Ovary (tissue), 7 donors: ENCODE measurements at regions not wholly inside any gene's neighbourhood (a gene's known extent, or its start where the extent isn't known, plus 50 kb on each side); places are given as distances from the start of the nearest gene placed in this dataset.

Experiments used
- DNase-seq, 5 donors: peaks; one replicate each; pipeline ENCODE4 v3.0.0-alpha.2; 2019 to 2020
- H3K27ac ChIP-seq, 2 donors: fragments of 200-600 bp; one replicate each; pipeline versions ENCODE4 v1.5.1 to v1.8.0; 2019 to 2022
- H3K27me3 ChIP-seq: fragments of 200-600 bp; one replicate; pipeline ENCODE4 v1.8.0; 2022
- H3K36me3 ChIP-seq: fragments of 200-600 bp; sonication (generic); one replicate; pipeline ENCODE4 v1.5.1; 2019
- H3K4me1 ChIP-seq: one replicate; pipeline ENCODE4 v1.8.1; 2013; ENCODE audit warnings: mild to moderate bottlenecking, moderate library complexity; ENCODE audit not compliant: insufficient read depth
- H3K4me3 ChIP-seq: fragments of 200-600 bp; sonication (generic); one replicate; pipeline ENCODE4 v1.5.1; 2017
- H3K9me3 ChIP-seq, 2 donors: fragments of 200-600 bp in 1 of 2; sonication (generic) in 1 of 2; one replicate each; pipeline versions ENCODE4 v1.5.1 to v1.8.1; 2013 to 2019; ENCODE audit warnings: mild to moderate bottlenecking in 1 of 2, moderate library complexity in 1 of 2
- CTCF ChIP-seq, 3 donors: fragments of 450-650 bp in 2 of 3; fragments of 200-600 bp in 1 of 3; IDR thresholded peaks; one replicate each; pipeline versions ENCODE4 v1.5.1 to v1.8.0; 2016 to 2022; ENCODE audit warnings: antibody characterized with exemption in 3 of 3, mild to moderate bottlenecking in 1 of 3
- EP300 ChIP-seq: sonication (generic); formaldehyde crosslinking; IDR thresholded peaks from one replicate; pipeline ENCODE4 v1.6.1; 2017; ENCODE audit warnings: antibody characterized with exemption
- POLR2A ChIP-seq: fragments of 450-650 bp; IDR thresholded peaks from one replicate; pipeline ENCODE4 v1.6.1; 2017; ENCODE audit warnings: antibody characterized with exemption, mild to moderate bottlenecking, moderate library complexity
- WGBS, 3 donors: extraction: QIAGEN DNeasy Blood & Tissue Kit in 1 of 3; methylation state at CpG; one replicate each; pipeline versions ENCODE4 v1.1.5 to v1.1.7; 2013 to 2017; 5-methylcytosine and 5-hydroxymethylcytosine counted together
- intact Hi-C, 4 donors: fragments of 100-400 bp; cut with DNase I; formaldehyde crosslinking; loops; one replicate each; pipeline versions ENCODE4 v1.11.0 to v1.15.1; 2022 to 2023
- donor health status: DM: no; HTN: no; CAD: no; lungs with moderate emphysema.
- donor health status: DM: no; HTN: no; CAD: no.
- donor health status: Bipolar disorder and iron deficiency.
- donor health status: DM: no; HTN: no; CAD: no.
- donor health status: DM: yes; HTN: yes; CAD: no.

- no peaks in the 10 kb centered on the region for H3K9me3 ChIP-seq
- no peak overlapping the region for H3K27ac ChIP-seq
- H3K4me1 ChIP-seq = no peaks in the 10 kb centered on the region
- H3K4me3 ChIP-seq = no peak overlapping the region
- 94 to 97% (median 95%) methylated on average over 9 of the region's 9 CpGs for WGBS, 3 donors
- no peaks in the 10 kb centered on the region for H3K27me3 ChIP-seq
- intact Hi-C loops = no loop called here
- no peak for DNase-seq
- TF ChIP-seq EP300 = no peak
- TF ChIP-seq POLR2A = no peak
- no peak for TF ChIP-seq CTCF (IDR thresholded peaks at IDR 0.05)
- no peaks in the 10 kb centered on the region for H3K36me3 ChIP-seq
Measured at GRCh38 chr7:106808967-106809635, 56.0 kb upstream of the PIK3CG start.

- Histone ChIP-seq H3K36me3 (no peaks in the 10 kb centered on the region), H3K27ac (no peak overlapping the region), H3K4me3 (no peak overlapping the region), H3K4me1 (no peaks in the 10 kb centered on the region), H3K9me3 (no peaks in the 10 kb centered on the region), H3K27me3 (no peaks in the 10 kb centered on the region)
- intact Hi-C loops = no loop called here
- TF ChIP-seq EP300 (no peak), POLR2A (no peak), CTCF (IDR thresholded peaks at IDR 0.05) (no peak)
- no peak for DNase-seq
- WGBS, 3 donors = 24 to 32% (median 27%) methylated on average over 3 of the region's 3 CpGs
Measured at GRCh38 chr7:106811472-106811871, 53.6 kb upstream of the PIK3CG start.

GRCh38 chr7:106812027-106812643 is 52.9 kb upstream of the PIK3CG start:
- Histone ChIP-seq H3K9me3 (no peaks in the 10 kb centered on the region), H3K27me3 (no peaks in the 10 kb centered on the region), H3K4me3 (no peak overlapping the region), H3K27ac (no peak overlapping the region), H3K4me1 (no peaks in the 10 kb centered on the region), H3K36me3 (no peaks in the 10 kb centered on the region)
- DNase-seq = no peak
- TF ChIP-seq EP300 (no peak), POLR2A (no peak), CTCF (IDR thresholded peaks at IDR 0.05) (no peak)
- intact Hi-C loops = no loop called here
- WGBS, 3 donors = 80 to 86% (median 83%) methylated on average over 4 of the region's 4 CpGs

GRCh38 chr7:106813705-106814305 is 51.3 kb upstream of the PIK3CG start:
- Histone ChIP-seq H3K27ac (no peak overlapping the region), H3K9me3 (no peaks in the 10 kb centered on the region), H3K27me3 (no peaks in the 10 kb centered on the region), H3K4me1 (no peaks in the 10 kb centered on the region), H3K4me3 (no peak overlapping the region), H3K36me3 (no peaks in the 10 kb centered on the region)
- TF ChIP-seq CTCF (IDR thresholded peaks at IDR 0.05) (no peak), EP300 (no peak), POLR2A (no peak)
- no peak for DNase-seq
- intact Hi-C loops = no loop called here
- 59 to 63% (median 60%) methylated on average over 6 of the region's 6 CpGs for WGBS, 3 donors
